ENCODE measurements at regions not wholly inside any gene's neighbourhood (a gene's known extent, or its start where the extent isn't known, plus 50 kb on each side); places are given as distances from the start of the nearest gene placed in this dataset.

DNA sequence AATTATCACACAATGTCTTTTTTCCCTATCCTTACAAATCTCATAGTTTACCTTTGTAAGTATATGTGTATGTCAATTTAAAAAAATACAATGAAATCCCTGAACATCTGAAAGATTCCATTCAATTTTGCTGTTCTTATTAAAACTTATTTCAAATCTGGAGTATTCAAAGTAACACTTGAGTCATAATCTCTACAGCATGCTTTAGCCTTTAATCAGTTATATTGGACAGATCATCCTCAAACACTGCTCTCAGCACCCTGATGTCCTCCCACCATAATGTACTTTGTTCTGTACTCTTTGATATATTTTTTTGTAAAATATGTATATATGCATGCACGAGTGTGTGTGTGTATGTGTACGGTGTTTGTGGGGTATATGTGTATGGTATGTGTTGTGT lies 83.0 kb upstream of the RPS6KA2 start:
- TF ChIP-seq CTCF (optimal IDR thresholded peaks at IDR 0.05 in 1 of 3, IDR thresholded peaks at IDR 0.05 in 1 of 3, conservative IDR thresholded peaks at IDR 0.05 in 1 of 3; ENCODE audit: extremely low read depth in 1 of 3, insufficient read depth in 2 of 3, low read length in 3 of 3), result no peak
- TF ChIP-seq EZH2 (IDR thresholded peaks at IDR 0.05; ENCODE audit: low read length), result no peak

Data from keratinocyte (primary cell).